ENCODE measurements at regions not wholly inside any gene's neighbourhood (a gene's known extent, or its start where the extent isn't known, plus 50 kb on each side); places are given as distances from the start of the nearest gene placed in this dataset.

DNA sequence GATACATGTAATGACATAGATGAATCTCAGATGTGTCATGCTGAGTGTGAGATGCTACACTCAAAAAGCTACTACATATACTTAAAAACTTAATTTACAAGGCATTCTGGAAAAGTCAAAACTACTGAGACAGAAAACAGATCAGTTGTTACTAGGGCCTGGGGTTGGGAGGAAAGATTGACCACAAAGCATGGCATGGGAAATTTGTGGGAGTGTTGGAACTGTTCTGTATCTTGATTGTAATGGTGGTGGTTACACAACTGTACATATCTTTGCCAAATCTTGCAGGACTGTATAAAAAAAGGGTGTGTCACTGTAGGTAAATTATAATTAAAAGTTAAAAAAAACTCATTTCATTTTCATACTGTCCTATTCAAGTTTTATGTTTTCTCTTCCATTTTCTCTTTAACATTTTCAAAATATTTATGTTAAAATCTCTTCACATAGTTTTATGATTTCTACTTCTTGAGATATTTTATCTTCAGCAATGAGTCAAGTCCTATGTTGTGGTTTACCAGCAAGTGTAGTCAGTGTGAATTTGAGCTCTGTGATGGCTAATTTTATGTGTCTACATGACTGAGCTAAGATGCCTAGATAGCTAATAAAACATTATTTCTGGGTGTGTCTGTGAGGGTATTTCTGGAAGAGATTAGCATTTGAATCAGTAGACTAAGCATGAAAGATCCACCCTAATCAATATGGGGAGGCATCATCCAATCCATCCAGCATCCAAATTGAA is 58.6 kb upstream of the VRK2 start:
- H3K27me3 ChIP-seq (ENCODE audit: control insufficient read depth, insufficient read depth, low read length) = no peaks in the 10 kb centered on the region
- H3K4me1 ChIP-seq (ENCODE audit: control insufficient read depth, insufficient read depth, low read length) = no peaks in the 10 kb centered on the region
- ATAC-seq (no peak), DNase-seq (ENCODE audit: low read depth, low spot score) (no peak)
- ChIA-PET POLR2A (no interaction called here), CTCF (no interaction called here)
- TF ChIP-seq, protein P1, sequence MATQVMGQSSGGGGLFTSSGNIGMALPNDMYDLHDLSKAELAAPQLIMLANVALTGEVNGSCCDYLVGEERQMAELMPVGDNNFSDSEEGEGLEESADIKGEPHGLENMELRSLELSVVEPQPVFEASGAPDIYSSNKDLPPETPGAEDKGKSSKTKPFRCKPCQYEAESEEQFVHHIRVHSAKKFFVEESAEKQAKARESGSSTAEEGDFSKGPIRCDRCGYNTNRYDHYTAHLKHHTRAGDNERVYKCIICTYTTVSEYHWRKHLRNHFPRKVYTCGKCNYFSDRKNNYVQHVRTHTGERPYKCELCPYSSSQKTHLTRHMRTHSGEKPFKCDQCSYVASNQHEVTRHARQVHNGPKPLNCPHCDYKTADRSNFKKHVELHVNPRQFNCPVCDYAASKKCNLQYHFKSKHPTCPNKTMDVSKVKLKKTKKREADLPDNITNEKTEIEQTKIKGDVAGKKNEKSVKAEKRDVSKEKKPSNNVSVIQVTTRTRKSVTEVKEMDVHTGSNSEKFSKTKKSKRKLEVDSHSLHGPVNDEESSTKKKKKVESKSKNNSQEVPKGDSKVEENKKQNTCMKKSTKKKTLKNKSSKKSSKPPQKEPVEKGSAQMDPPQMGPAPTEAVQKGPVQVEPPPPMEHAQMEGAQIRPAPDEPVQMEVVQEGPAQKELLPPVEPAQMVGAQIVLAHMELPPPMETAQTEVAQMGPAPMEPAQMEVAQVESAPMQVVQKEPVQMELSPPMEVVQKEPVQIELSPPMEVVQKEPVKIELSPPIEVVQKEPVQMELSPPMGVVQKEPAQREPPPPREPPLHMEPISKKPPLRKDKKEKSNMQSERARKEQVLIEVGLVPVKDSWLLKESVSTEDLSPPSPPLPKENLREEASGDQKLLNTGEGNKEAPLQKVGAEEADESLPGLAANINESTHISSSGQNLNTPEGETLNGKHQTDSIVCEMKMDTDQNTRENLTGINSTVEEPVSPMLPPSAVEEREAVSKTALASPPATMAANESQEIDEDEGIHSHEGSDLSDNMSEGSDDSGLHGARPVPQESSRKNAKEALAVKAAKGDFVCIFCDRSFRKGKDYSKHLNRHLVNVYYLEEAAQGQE (IDR thresholded peaks at IDR 0.05; ENCODE audit: insufficient read depth in 1 of 2, low read depth in 2 of 2, low read length in 1 of 2) = no peak
- TF ChIP-seq, protein P2, sequence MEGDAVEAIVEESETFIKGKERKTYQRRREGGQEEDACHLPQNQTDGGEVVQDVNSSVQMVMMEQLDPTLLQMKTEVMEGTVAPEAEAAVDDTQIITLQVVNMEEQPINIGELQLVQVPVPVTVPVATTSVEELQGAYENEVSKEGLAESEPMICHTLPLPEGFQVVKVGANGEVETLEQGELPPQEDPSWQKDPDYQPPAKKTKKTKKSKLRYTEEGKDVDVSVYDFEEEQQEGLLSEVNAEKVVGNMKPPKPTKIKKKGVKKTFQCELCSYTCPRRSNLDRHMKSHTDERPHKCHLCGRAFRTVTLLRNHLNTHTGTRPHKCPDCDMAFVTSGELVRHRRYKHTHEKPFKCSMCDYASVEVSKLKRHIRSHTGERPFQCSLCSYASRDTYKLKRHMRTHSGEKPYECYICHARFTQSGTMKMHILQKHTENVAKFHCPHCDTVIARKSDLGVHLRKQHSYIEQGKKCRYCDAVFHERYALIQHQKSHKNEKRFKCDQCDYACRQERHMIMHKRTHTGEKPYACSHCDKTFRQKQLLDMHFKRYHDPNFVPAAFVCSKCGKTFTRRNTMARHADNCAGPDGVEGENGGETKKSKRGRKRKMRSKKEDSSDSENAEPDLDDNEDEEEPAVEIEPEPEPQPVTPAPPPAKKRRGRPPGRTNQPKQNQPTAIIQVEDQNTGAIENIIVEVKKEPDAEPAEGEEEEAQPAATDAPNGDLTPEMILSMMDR (IDR thresholded peaks at IDR 0.05) = no peak
- TF ChIP-seq SIN3A (IDR thresholded peaks at IDR 0.05; ENCODE audit: borderline replicate concordance, insufficient read depth, low read depth, low read length) (no peak), TCF7L2 (IDR thresholded peaks at IDR 0.05; ENCODE audit: low read depth, low read length) (no peak), POLR2AphosphoS5 (IDR thresholded peaks at IDR 0.05; ENCODE audit: low read depth, low read length) (no peak)
- no peaks in the 10 kb centered on the region for H3K36me3 ChIP-seq (ENCODE audit: control insufficient read depth, insufficient read depth, low read length)
- intact Hi-C loops (cut with micrococcal nuclease; ENCODE audit: unreplicated experiment) (no loop called here), in situ Hi-C loops (cut with HindIII; ENCODE audit: low pct_unique_long_range_greater_than_20kb, low sequenced_read_pairs) (no loop called here)
- no peak overlapping the region for H3K4me3 ChIP-seq (ENCODE audit: low read depth in 2 of 2, low read length in 2 of 2)
- H3K27ac ChIP-seq (ENCODE audit: low read length) = no peak overlapping the region
- no peaks in the 10 kb centered on the region for H3K9me3 ChIP-seq (ENCODE audit: control insufficient read depth, insufficient read depth, low read depth, low read length)
- BruUV-seq (replicated peaks) = no TSS peak

DNA sequence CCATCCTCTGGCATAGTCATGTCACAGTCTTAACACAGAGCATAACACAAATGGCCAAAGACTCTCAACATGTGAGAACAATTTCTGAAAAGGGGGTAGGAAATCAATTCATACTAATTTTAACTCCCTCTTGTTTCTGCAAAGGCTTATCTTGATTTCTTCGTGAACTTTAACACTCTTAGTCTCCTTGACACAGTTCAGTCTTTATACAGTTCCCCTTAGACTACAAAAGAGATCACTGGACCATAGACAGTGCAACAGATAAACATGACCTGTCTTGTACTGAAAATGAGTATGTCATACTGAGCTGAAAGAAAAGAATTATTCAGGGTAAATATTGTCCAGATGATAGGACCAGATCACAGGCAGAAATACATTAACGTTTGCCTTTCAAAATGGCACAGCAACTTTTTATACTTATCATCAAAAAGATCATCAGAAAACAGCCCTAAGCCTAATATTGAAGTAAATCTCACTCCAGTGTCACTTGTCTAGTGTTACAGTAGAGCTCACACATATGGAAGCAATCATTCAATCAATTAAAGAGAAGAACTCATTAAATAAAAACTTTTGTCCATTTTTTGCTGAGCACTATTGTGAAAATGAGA is 56.4 kb upstream of the VRK2 start:
- Histone ChIP-seq H3K27me3 (ENCODE audit: control insufficient read depth, insufficient read depth, low read length) (no peaks in the 10 kb centered on the region), H3K36me3 (ENCODE audit: control insufficient read depth, insufficient read depth, low read length) (no peaks in the 10 kb centered on the region), H3K27ac (ENCODE audit: low read length) (no peak overlapping the region), H3K4me3 (ENCODE audit: low read depth in 2 of 2, low read length in 2 of 2) (no peak overlapping the region), H3K4me1 (ENCODE audit: control insufficient read depth, insufficient read depth, low read length) (no peaks in the 10 kb centered on the region), H3K9me3 (ENCODE audit: control insufficient read depth, insufficient read depth, low read depth, low read length) (no peaks in the 10 kb centered on the region)
- ChIA-PET CTCF (no interaction called here), POLR2A (no interaction called here)
- in situ Hi-C loops (cut with HindIII; ENCODE audit: low pct_unique_long_range_greater_than_20kb, low sequenced_read_pairs) (no loop called here), intact Hi-C loops (cut with micrococcal nuclease; ENCODE audit: unreplicated experiment) (no loop called here)
- ATAC-seq (no peak), DNase-seq (ENCODE audit: low read depth, low spot score) (no peak)
- no TSS peak for BruUV-seq (replicated peaks)
- TF ChIP-seq, protein P1 (IDR thresholded peaks at IDR 0.05; ENCODE audit: insufficient read depth in 1 of 2, low read depth in 2 of 2, low read length in 1 of 2) = no peak
- TF ChIP-seq POLR2AphosphoS5 (IDR thresholded peaks at IDR 0.05; ENCODE audit: low read depth, low read length) = no peak
- TF ChIP-seq, protein P2 (IDR thresholded peaks at IDR 0.05) = no peak
- no peak for TF ChIP-seq SIN3A (IDR thresholded peaks at IDR 0.05; ENCODE audit: borderline replicate concordance, insufficient read depth, low read depth, low read length)

Data from Panc1 (cell line).